SK-N-MC (cell line): ENCODE measurements at regions not wholly inside any gene's neighbourhood (a gene's known extent, or its start where the extent isn't known, plus 50 kb on each side); places are given as distances from the start of the nearest gene placed in this dataset.

Experiments used
- DNase-seq: peaks from one replicate; pipeline ENCODE4 v3.0.0-alpha.2; 2011; ENCODE audit warnings: low read depth, low spot score
- H3K27ac ChIP-seq: fragments of 200-600 bp; sonication (generic); 2 replicates; pipeline ENCODE4 v1.5.1; 2016; ENCODE audit warnings: mixed run types
- H3K36me3 ChIP-seq: fragments of 200-600 bp; sonication (generic); 2 replicates; pipeline ENCODE4 v1.6.1; 2017; ENCODE audit warnings: antibody characterized with exemption, low read length, mixed read lengths; ENCODE audit not compliant: insufficient read depth
- H3K4me3 ChIP-seq: fragments of 200-600 bp; sonication (generic); 2 replicates; pipeline ENCODE4 v1.5.1; 2016
- H3K9ac ChIP-seq: fragments of 200-600 bp; sonication (generic); 2 replicates; pipeline ENCODE4 v1.8.0; 2017; ENCODE audit warnings: mixed run types, mixed read lengths; ENCODE audit not compliant: insufficient read length
- H3K9me3 ChIP-seq: fragments of 200-600 bp; sonication (generic); 2 replicates; pipeline ENCODE4 v1.6.1; 2017; ENCODE audit warnings: low read depth, mild to moderate bottlenecking, antibody characterized with exemption, low read length, moderate library complexity, mixed read lengths
- EZH2 ChIP-seq: fragments of 200-600 bp; sonication (generic); IDR thresholded peaks from one replicate; pipeline ENCODE4 v1.6.1; 2017; ENCODE audit warnings: antibody characterized with exemption
- FOXP2 ChIP-seq: optimal IDR thresholded peaks from 2 replicates; pipeline ENCODE3; 2011; ENCODE audit warnings: mild to moderate bottlenecking, moderate library complexity; ENCODE audit not compliant: insufficient read depth; ENCODE audit errors: extremely low read length, control extremely low read depth
- POLR2AphosphoS5 ChIP-seq: IDR thresholded peaks from 2 replicates; pipeline ENCODE4 v1.6.1; 2012; ENCODE audit warnings: mild to moderate bottlenecking, low read depth, low read length, borderline replicate concordance

- peaks cover 95% of the 10 kb centered on the region for H3K36me3 ChIP-seq
- DNase-seq: peak; percentile 40
- no peak overlapping the region; the same call in 1 of the 2 replicates for H3K4me3 ChIP-seq
- TF ChIP-seq EZH2: no peak
- TF ChIP-seq FOXP2: no peak
- TF ChIP-seq POLR2AphosphoS5: no peak
- H3K9me3 ChIP-seq: peaks cover 15% of the 10 kb centered on the region
- H3K27ac ChIP-seq: peak overlapping the region; percentile 92
- no peak overlapping the region for H3K9ac ChIP-seq
Measured at GRCh38 chrX:2629316-2630007, 61.6 kb upstream of the CD99 start.

- TF ChIP-seq EZH2: no peak
- no peak for TF ChIP-seq FOXP2
- TF ChIP-seq POLR2AphosphoS5: no peak
- Histone ChIP-seq H3K27ac (peak overlapping the region; percentile 92), H3K36me3 (peaks cover 95% of the 10 kb centered on the region), H3K9me3 (peaks cover 15% of the 10 kb centered on the region), H3K9ac (no peak overlapping the region), H3K4me3 (no peak overlapping the region)
- no peak for DNase-seq
Measured at GRCh38 chrX:2628751-2629315, 62.3 kb upstream of the CD99 start.

GRCh38 chrX:2627272-2627867, 63.7 kb upstream of the CD99 start:
- no peak overlapping the region for H3K9ac ChIP-seq
- no peak for DNase-seq
- peaks cover 15% of the 10 kb centered on the region for H3K9me3 ChIP-seq
- H3K36me3 ChIP-seq: peaks cover 96% of the 10 kb centered on the region
- H3K4me3 ChIP-seq: no peak overlapping the region
- H3K27ac ChIP-seq: no peak overlapping the region
- TF ChIP-seq FOXP2 (no peak), EZH2 (no peak), POLR2AphosphoS5 (no peak)

- H3K9ac ChIP-seq: no peak overlapping the region
Measured at GRCh38 chrX:2626750-2627149, 64.3 kb upstream of the CD99 start.

GRCh38 chrX:2620576-2620975, 70.5 kb upstream of the CD99 start:
- no peak for DNase-seq
- Histone ChIP-seq H3K4me3 (no peak overlapping the region), H3K36me3 (peaks cover 85% of the 10 kb centered on the region), H3K9me3 (no peaks in the 10 kb centered on the region), H3K27ac (no peak overlapping the region), H3K9ac (no peak overlapping the region)
- TF ChIP-seq POLR2AphosphoS5 (no peak), FOXP2 (no peak), EZH2 (no peak)

More at GRCh38 chrX:2626750-2627149, 64.3 kb upstream of the CD99 start:
- Histone ChIP-seq H3K27ac (no peak overlapping the region), H3K9me3 (peaks cover 15% of the 10 kb centered on the region), H3K4me3 (no peak overlapping the region), H3K36me3 (peaks cover 94% of the 10 kb centered on the region)
- TF ChIP-seq POLR2AphosphoS5 (no peak), FOXP2 (no peak), EZH2 (no peak)
- no peak for DNase-seq

- H3K9ac ChIP-seq: no peak overlapping the region
- no peak overlapping the region for H3K4me3 ChIP-seq
- peaks cover 88% of the 10 kb centered on the region for H3K36me3 ChIP-seq
- H3K9me3 ChIP-seq: no peaks in the 10 kb centered on the region
- DNase-seq: no peak
- no peak overlapping the region for H3K27ac ChIP-seq
- TF ChIP-seq FOXP2: no peak
- TF ChIP-seq POLR2AphosphoS5: no peak
- TF ChIP-seq EZH2: no peak
Measured at GRCh38 chrX:2618516-2618915, 72.6 kb upstream of the CD99 start.

- Histone ChIP-seq H3K9me3 (no peaks in the 10 kb centered on the region), H3K27ac (no peak overlapping the region), H3K9ac (no peak overlapping the region), H3K4me3 (no peak overlapping the region), H3K36me3 (peaks cover 78% of the 10 kb centered on the region)
- TF ChIP-seq POLR2AphosphoS5 (no peak), EZH2 (no peak), FOXP2 (no peak)
- DNase-seq: no peak
Measured at GRCh38 chrX:2614911-2615310, 76.2 kb upstream of the CD99 start.

- peak overlapping the region; percentile 85 for H3K4me3 ChIP-seq
- no peaks in the 10 kb centered on the region for H3K9me3 ChIP-seq
- peaks cover 35% of the 10 kb centered on the region for H3K36me3 ChIP-seq
- TF ChIP-seq POLR2AphosphoS5: no peak
- no peak for TF ChIP-seq EZH2
- no peak for TF ChIP-seq FOXP2
- peak overlapping the region; percentile 71 for H3K9ac ChIP-seq
- no peak overlapping the region for H3K27ac ChIP-seq
- no peak for DNase-seq
Measured at GRCh38 chrX:2610246-2611170, 80.6 kb upstream of the CD99 start.
